ENCODE measurements at regions not wholly inside any gene's neighbourhood (a gene's known extent, or its start where the extent isn't known, plus 50 kb on each side); places are given as distances from the start of the nearest gene placed in this dataset.

DNA sequence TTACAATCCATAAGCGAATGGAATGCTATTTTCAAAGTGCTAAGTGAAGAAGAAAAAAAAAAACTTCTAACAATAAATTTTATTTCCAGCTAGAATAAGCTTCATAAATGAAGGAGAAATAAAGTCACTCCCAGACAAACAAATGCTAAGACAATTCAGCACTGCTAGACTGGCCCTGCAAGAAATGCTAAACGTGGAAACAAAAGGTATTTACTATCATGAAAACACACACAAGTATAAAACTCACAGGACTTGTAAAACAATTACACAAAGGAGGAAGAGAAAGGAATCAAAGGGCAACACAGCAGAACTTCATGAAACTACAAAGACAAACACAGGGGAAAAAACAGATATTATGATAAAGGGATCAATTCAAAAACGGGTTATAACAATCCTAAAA lies 85.8 kb upstream of the NELL2 start:
- no peak for DNase-seq (ENCODE audit: low spot score)

DNA sequence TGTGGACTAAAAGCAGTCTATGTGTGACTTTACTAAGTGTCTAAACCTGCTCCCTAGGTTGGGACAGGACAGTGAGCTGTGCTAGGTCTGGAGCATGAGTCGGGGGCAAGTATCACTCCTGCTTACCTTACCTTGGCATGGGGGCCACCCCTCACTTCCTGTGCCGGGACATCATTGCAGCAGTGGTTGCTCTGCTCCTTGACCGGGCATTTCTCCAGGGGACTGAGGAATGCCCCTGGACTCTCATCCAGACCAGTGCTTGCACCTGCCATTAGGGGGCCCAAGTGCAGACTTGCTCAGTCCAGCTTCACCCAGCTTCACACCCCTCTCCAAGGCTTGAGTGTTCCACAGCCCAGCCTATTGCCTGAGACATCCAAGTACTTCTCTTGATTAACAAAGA lies 84.7 kb upstream of the NELL2 start:
- no peak for DNase-seq (ENCODE audit: low spot score)

DNA sequence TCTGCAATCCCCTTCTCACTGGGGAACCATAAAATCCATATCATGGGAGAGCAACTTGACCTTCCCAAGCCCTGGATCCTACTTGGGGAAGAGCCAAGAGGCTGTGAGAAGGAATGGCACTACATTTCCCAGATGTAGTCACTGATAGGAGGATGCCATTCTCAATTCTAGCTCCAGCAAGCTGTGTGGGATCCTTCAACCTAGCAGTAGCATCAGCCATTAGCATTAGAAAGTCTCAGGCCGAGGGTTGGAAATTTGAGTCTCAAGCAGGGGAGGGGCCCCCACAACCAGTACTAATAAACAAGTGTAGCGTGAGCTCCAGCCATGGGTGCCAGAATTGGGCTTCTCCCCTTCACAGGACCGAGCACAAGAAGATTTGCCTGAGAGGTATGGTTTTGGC lies 84.3 kb upstream of the NELL2 start:
- DNase-seq (ENCODE audit: low spot score), result no peak

DNA sequence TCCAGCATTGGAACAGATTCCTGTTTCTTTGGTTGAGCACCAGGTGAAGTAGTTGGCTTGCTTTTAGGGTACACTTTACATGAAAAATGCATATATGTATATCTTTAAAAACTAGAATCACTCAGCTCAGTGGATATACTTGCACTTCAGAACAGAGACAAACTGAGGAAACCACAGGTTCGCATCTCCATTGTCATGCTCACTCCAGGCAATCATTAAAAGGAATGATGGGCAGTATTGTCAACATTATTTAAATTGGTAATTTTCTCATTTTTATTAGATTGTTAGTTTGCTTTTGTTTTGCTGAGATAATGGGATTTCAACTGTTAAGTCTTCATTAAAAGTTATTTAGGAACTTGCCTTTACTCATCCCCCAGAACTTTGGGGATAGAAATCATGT lies 71.0 kb upstream of the NELL2 start:
- DNase-seq (ENCODE audit: low spot score), result no peak

- DNase-seq (ENCODE audit: low spot score), result no peak
Measured at GRCh38 chr12:44942714-44943113, 66.6 kb upstream of the NELL2 start.

- DNase-seq (ENCODE audit: low spot score), result peak; percentile 69
Measured at GRCh38 chr12:44930972-44931600, 55.0 kb upstream of the NELL2 start.

DNA sequence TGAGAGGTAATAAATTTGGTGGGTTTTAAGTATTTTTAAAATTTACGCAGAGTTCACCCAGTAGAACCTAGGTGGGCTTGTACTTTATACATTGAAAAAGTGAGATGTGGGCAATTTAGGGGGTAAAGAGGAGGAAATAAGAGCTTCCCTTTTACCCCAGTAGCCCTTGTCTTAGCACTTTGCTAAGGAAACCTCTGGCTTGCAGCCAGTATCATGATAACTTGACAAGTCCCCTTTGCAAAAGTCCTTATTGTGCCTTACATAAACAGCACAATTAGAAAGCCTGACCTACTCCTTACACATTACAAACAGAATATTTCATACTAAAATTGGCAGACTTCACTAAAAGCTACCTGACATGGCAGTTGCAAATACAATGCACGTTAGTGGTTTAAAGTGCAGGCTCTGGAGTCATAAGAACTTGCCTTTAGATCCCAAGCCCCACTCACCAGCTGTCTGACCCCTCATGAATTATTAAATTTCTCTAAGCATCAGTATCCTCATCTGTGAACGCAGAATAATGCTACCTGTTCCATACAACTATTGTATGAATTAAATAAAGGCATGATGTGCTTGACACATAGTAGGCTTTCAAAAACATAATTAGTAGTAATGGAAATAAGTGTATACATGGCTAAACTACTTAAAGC lies 53.2 kb upstream of the NELL2 start:
- DNase-seq (ENCODE audit: low spot score), result no peak
